H9 (cell line): ENCODE measurements at regions not wholly inside any gene's neighbourhood (a gene's known extent, or its start where the extent isn't known, plus 50 kb on each side); places are given as distances from the start of the nearest gene placed in this dataset.

Experiments used
- DNase-seq: peaks from one replicate; pipeline ENCODE4 v3.0.0-alpha.2; 2017
- H2AFZ ChIP-seq: one replicate; pipeline ENCODE4 v1.6.1; 2013; ENCODE audit warnings: mild to moderate bottlenecking, low read length, control low read depth, moderate library complexity
- H2AK5ac ChIP-seq: 2 replicates; pipeline ENCODE4 v1.6.1; 2013; ENCODE audit warnings: low read length, control low read depth, mixed read lengths; ENCODE audit not compliant: insufficient read length
- H2BK120ac ChIP-seq: one replicate; pipeline ENCODE4 v1.6.1; 2013; ENCODE audit warnings: low read depth, mild to moderate bottlenecking, low read length, control low read depth, inconsistent platforms; ENCODE audit not compliant: poor library complexity, severe bottlenecking
- H2BK12ac ChIP-seq: 2 replicates; pipeline ENCODE4 v1.6.1; 2013; ENCODE audit warnings: low read length, control low read depth, mixed read lengths, low read depth; ENCODE audit not compliant: insufficient read length
- H2BK15ac ChIP-seq: 2 replicates; pipeline ENCODE4 v1.6.1; 2013; ENCODE audit warnings: low read depth, low read length, control low read depth
- H2BK20ac ChIP-seq: one replicate; pipeline ENCODE4 v1.6.1; 2013; ENCODE audit warnings: low read depth, mild to moderate bottlenecking, low read length, control low read depth, inconsistent platforms; ENCODE audit not compliant: poor library complexity, severe bottlenecking
- H2BK5ac ChIP-seq: 2 replicates; pipeline ENCODE4 v1.6.1; 2013; ENCODE audit warnings: low read length, control low read depth, mixed read lengths; ENCODE audit not compliant: insufficient read length
- H3K14ac ChIP-seq: 2 replicates; pipeline ENCODE4 v1.6.1; 2013; ENCODE audit warnings: low read length, control low read depth; ENCODE audit not compliant: insufficient read depth
- H3K18ac ChIP-seq: 2 replicates; pipeline ENCODE4 v1.6.1; 2013; ENCODE audit warnings: low read depth, mild to moderate bottlenecking, mixed read lengths, low read length, control low read depth; ENCODE audit not compliant: insufficient read length
- H3K23ac ChIP-seq: 2 replicates; pipeline ENCODE4 v1.6.1; 2013; ENCODE audit warnings: low read length, control low read depth, mixed read lengths, low read depth; ENCODE audit not compliant: insufficient read length
- H3K23me2 ChIP-seq: 2 replicates; pipeline ENCODE4 v1.6.1; 2013; ENCODE audit warnings: low read depth, mild to moderate bottlenecking, mixed read lengths, low read length, control low read depth; ENCODE audit not compliant: insufficient read length, poor library complexity, severe bottlenecking
- H3K27ac ChIP-seq: 2 replicates; pipeline ENCODE4 v1.5.1; 2013; ENCODE audit warnings: low read length, control low read depth, mixed read lengths, low read depth; ENCODE audit not compliant: insufficient read length
- H3K27me3 ChIP-seq: 2 replicates; pipeline ENCODE4 v1.6.1; 2013; ENCODE audit warnings: low read length, control low read depth, inconsistent platforms; ENCODE audit not compliant: insufficient read depth
- H3K4ac ChIP-seq: 2 replicates; pipeline ENCODE4 v1.6.1; 2013; ENCODE audit warnings: low read depth, mild to moderate bottlenecking, control low read depth, inconsistent platforms, low read length, moderate library complexity
- H3K4me1 ChIP-seq: 2 replicates; pipeline ENCODE4 v1.6.1; 2013; ENCODE audit warnings: low read length, control low read depth, inconsistent platforms; ENCODE audit not compliant: insufficient read depth
- H3K4me2 ChIP-seq: 2 replicates; pipeline ENCODE4 v1.6.1; 2013; ENCODE audit warnings: low read length, control low read depth, mixed read lengths; ENCODE audit not compliant: insufficient read length, insufficient read depth
- H3K56ac ChIP-seq: 2 replicates; pipeline ENCODE4 v1.6.1; 2013; ENCODE audit warnings: low read depth, mild to moderate bottlenecking, mixed read lengths, low read length, control low read depth; ENCODE audit not compliant: insufficient read length
- H3K79me1 ChIP-seq: 2 replicates; pipeline ENCODE4 v1.6.1; 2013; ENCODE audit warnings: low read depth, mild to moderate bottlenecking, moderate library complexity, low read length, control low read depth, inconsistent platforms; ENCODE audit not compliant: insufficient read depth, poor library complexity, severe bottlenecking
- H3K79me2 ChIP-seq: 2 replicates; pipeline ENCODE4 v1.6.1; 2013; ENCODE audit warnings: low read length, control low read depth, inconsistent platforms; ENCODE audit not compliant: insufficient read depth
- H3K9ac ChIP-seq: 2 replicates; pipeline ENCODE4 v1.6.1; 2013; ENCODE audit warnings: low read length, control low read depth, mixed read lengths; ENCODE audit not compliant: insufficient read length; ENCODE audit errors: extremely low read depth
- H3K9me3 ChIP-seq: one replicate; pipeline ENCODE4 v1.6.1; 2013; ENCODE audit warnings: low read depth, low read length, inconsistent platforms; ENCODE audit not compliant: control insufficient read depth
- H3T11ph ChIP-seq: one replicate; pipeline ENCODE4 v1.6.1; 2013; ENCODE audit warnings: mild to moderate bottlenecking, low read length, control low read depth, inconsistent platforms
- H4K20me1 ChIP-seq: one replicate; pipeline ENCODE4 v1.6.1; 2013; ENCODE audit not compliant: control insufficient read depth, insufficient read length, insufficient read depth
- H4K5ac ChIP-seq: 2 replicates; pipeline ENCODE4 v1.6.1; 2013; ENCODE audit warnings: low read depth, mild to moderate bottlenecking, mixed read lengths, low read length, control low read depth; ENCODE audit not compliant: insufficient read length
- H4K8ac ChIP-seq: replicated peaks from 2 replicates; pipeline ENCODE4 v1.6.1; 2013; ENCODE audit warnings: low read length, control low read depth, mixed read lengths, low read depth; ENCODE audit not compliant: insufficient read length
- H4K91ac ChIP-seq: 2 replicates; pipeline ENCODE4 v1.6.1; 2013; ENCODE audit warnings: low read depth, mild to moderate bottlenecking, moderate library complexity, mixed read lengths, low read length, control low read depth; ENCODE audit not compliant: insufficient read length
- H3K27ac Mint-ChIP-seq, 3 experiments: 2 replicates in 2 of 3; 3 replicates in 1 of 3; pipeline ENCODE4 v1.8.0; 2020 to 2021; ENCODE audit warnings: mixed read lengths in 3 of 3, mild to moderate bottlenecking in 1 of 3, moderate library complexity in 1 of 3
- H3K27me3 Mint-ChIP-seq: 2 replicates; pipeline ENCODE4 v1.8.0; 2021; ENCODE audit warnings: low read depth, mild to moderate bottlenecking, moderate library complexity, mixed read lengths
- H3K36me3 Mint-ChIP-seq, 3 experiments: 2 replicates in 2 of 3; 3 replicates in 1 of 3; pipeline ENCODE4 v1.8.0; 2020 to 2021; ENCODE audit warnings: low read depth in 3 of 3, mixed read lengths in 3 of 3; ENCODE audit not compliant: insufficient read depth in 1 of 3
- H3K4me1 Mint-ChIP-seq, 2 experiments: 2 replicates each; pipeline ENCODE4 v1.8.0; 2020; ENCODE audit warnings: mixed read lengths in 2 of 2
- H3K4me3 Mint-ChIP-seq, 2 experiments: 2 replicates in 1 of 2; 3 replicates in 1 of 2; pipeline ENCODE4 v1.8.0; 2020 to 2021; ENCODE audit warnings: mild to moderate bottlenecking in 2 of 2, mixed read lengths in 2 of 2, moderate library complexity in 1 of 2
- H3K9me3 Mint-ChIP-seq, 2 experiments: 2 replicates in 1 of 2; 3 replicates in 1 of 2; pipeline ENCODE4 v1.8.0; 2020; ENCODE audit warnings: mild to moderate bottlenecking in 2 of 2, mixed read lengths in 2 of 2, moderate library complexity in 1 of 2
- CTCF ChIP-seq: fragments of 200-600 bp; sonication (generic); conservative IDR thresholded peaks from 3 replicates; pipeline ENCODE4 v1.8.0; 2021; ENCODE audit warnings: antibody characterized with exemption, mild to moderate bottlenecking
- WGBS: extraction: QIAGEN DNeasy Blood & Tissue Kit; methylation state at CpG from one replicate; pipeline ENCODE4 v1.1.7; 2013; ENCODE audit warnings: missing lambda C conversion rate, low lambda C conversion rate, mixed read lengths; ENCODE audit not compliant: insufficient read length; ENCODE audit errors: extremely low coverage; 5-methylcytosine and 5-hydroxymethylcytosine counted together

GRCh38 chr11:29309992-29310391 lies 706.8 kb downstream of the KCNA4 start:
- Histone ChIP-seq H2BK5ac (no peak overlapping the region), H2BK120ac (no peak overlapping the region), H3K27me3 (no peaks in the 10 kb centered on the region), H4K91ac (no peak overlapping the region), H4K8ac (no peak overlapping the region), H4K5ac (no peak overlapping the region), H3K4me2 (no peak overlapping the region), H2AFZ (no peak overlapping the region), H3K18ac (no peak overlapping the region), H3K79me1 (no peaks in the 10 kb centered on the region), H3K4me1 (no peaks in the 10 kb centered on the region), H2BK12ac (no peak overlapping the region), H3K27ac (no peak overlapping the region), H3K4ac (no peak overlapping the region), H3K56ac (no peak overlapping the region), H3K9ac (no peak overlapping the region), H3K79me2 (no peaks in the 10 kb centered on the region), H3K14ac (no peak overlapping the region), H3T11ph (no peak overlapping the region), H3K9me3 (no peaks in the 10 kb centered on the region), H3K23ac (no peak overlapping the region), H3K23me2 (no peaks in the 10 kb centered on the region), H2AK5ac (no peak overlapping the region), H2BK15ac (no peak overlapping the region), H4K20me1 (no peaks in the 10 kb centered on the region), H2BK20ac (no peak overlapping the region)
- TF ChIP-seq CTCF, result no peak
- H3K27me3 Mint-ChIP-seq, result 0 out of 2 replicates have a peak, but pooled peaks cover 2% of the 10 kb centered on the region
- DNase-seq, result no peak
- H3K4me3 Mint-ChIP-seq, result no peak overlapping the region
- no peaks in the 10 kb centered on the region for H3K9me3 Mint-ChIP-seq
- H3K27ac Mint-ChIP-seq, result no peak overlapping the region
- no CpG with 5 or more reads among the region's 1 CpG for WGBS
- H3K36me3 Mint-ChIP-seq, result no peaks in the 10 kb centered on the region
- no peaks in the 10 kb centered on the region for H3K4me1 Mint-ChIP-seq
